Inflammatory macrophage (primary cell): ENCODE measurements at regions not wholly inside any gene's neighbourhood (a gene's known extent, or its start where the extent isn't known, plus 50 kb on each side); places are given as distances from the start of the nearest gene placed in this dataset.

ENCODE experiments used
- DNase-seq, 2 donors: peaks; one replicate each; pipeline ENCODE4 v3.0.0-alpha.2; 2020 to 2022

- no peak for DNase-seq
Measured at GRCh38 chr12:65630555-65630954, 193.7 kb upstream of the HMGA2 start.

- DNase-seq = no peak
Measured at GRCh38 chr12:65631621-65632111, 192.6 kb upstream of the HMGA2 start.

- DNase-seq = no peak
Measured at GRCh38 chr12:65632131-65632855, 192.0 kb upstream of the HMGA2 start.

GRCh38 chr12:65634061-65634460, 190.2 kb upstream of the HMGA2 start:
- DNase-seq = no peak

- no peak for DNase-seq
Measured at GRCh38 chr12:65634626-65635331, 189.5 kb upstream of the HMGA2 start.

- no peak for DNase-seq
Measured at GRCh38 chr12:65636436-65636835, 187.8 kb upstream of the HMGA2 start.

GRCh38 chr12:65637150-65637549, 187.1 kb upstream of the HMGA2 start:
- DNase-seq = no peak

GRCh38 chr12:65637774-65638173, 186.5 kb upstream of the HMGA2 start:
- DNase-seq = no peak

- DNase-seq = no peak
Measured at GRCh38 chr12:65638324-65638723, 186.0 kb upstream of the HMGA2 start.

GRCh38 chr12:65640489-65640901, 183.8 kb upstream of the HMGA2 start:
- no peak for DNase-seq

- DNase-seq = no peak
Measured at GRCh38 chr12:65642061-65642661, 182.1 kb upstream of the HMGA2 start.

- no peak for DNase-seq
Measured at GRCh38 chr12:65643171-65643570, 181.1 kb upstream of the HMGA2 start.

- DNase-seq = no peak
Measured at GRCh38 chr12:65643595-65644386, 180.5 kb upstream of the HMGA2 start.

- DNase-seq = no peak
Measured at GRCh38 chr12:65646127-65646643, 178.1 kb upstream of the HMGA2 start.

- no peak for DNase-seq
Measured at GRCh38 chr12:65647074-65647473, 177.2 kb upstream of the HMGA2 start.

- DNase-seq = no peak
Measured at GRCh38 chr12:65648461-65648860, 175.8 kb upstream of the HMGA2 start.

- no peak for DNase-seq
Measured at GRCh38 chr12:65649126-65649525, 175.2 kb upstream of the HMGA2 start.

- no peak for DNase-seq
Measured at GRCh38 chr12:65651060-65651459, 173.2 kb upstream of the HMGA2 start.

- no peak for DNase-seq
Measured at GRCh38 chr12:65653321-65653720, 171.0 kb upstream of the HMGA2 start.

- DNase-seq = peak in 1 of 2 donors; percentile 5
Measured at GRCh38 chr12:65653946-65654629, 170.2 kb upstream of the HMGA2 start.

GRCh38 chr12:65655074-65655493, 169.2 kb upstream of the HMGA2 start:
- DNase-seq = no peak
